ENCODE measurements at regions not wholly inside any gene's neighbourhood (a gene's known extent, or its start where the extent isn't known, plus 50 kb on each side); places are given as distances from the start of the nearest gene placed in this dataset.

GRCh38 chr6:91634791-91635190 lies 1047.9 kb upstream of the MAP3K7 start:
- no peaks in the 10 kb centered on the region for H3K9me3 ChIP-seq
- peaks cover 7% of the 10 kb centered on the region for H3K4me1 Mint-ChIP-seq (ENCODE audit: low read depth, unreplicated experiment)
- H3K9me3 Mint-ChIP-seq (ENCODE audit: unreplicated experiment) = no peaks in the 10 kb centered on the region
- H3K4me1 ChIP-seq = no peaks in the 10 kb centered on the region
- no peaks in the 10 kb centered on the region for H3K27me3 Mint-ChIP-seq (ENCODE audit: insufficient read depth, unreplicated experiment)
- no peaks in the 10 kb centered on the region for H3K27me3 ChIP-seq (replicated peaks; ENCODE audit: control insufficient read depth, insufficient read depth, low read length)
- intact Hi-C loops (cut with micrococcal nuclease; ENCODE audit: unreplicated experiment) = no loop called here
- no peak overlapping the region for H3K4me3 Mint-ChIP-seq (ENCODE audit: unreplicated experiment)
- BruUV-seq (replicated peaks) = no TSS peak
- ChIA-PET CTCF (no interaction called here), POLR2A (no interaction called here)
- H3K36me3 ChIP-seq (ENCODE audit: control insufficient read depth, insufficient read depth, low read length) = no peaks in the 10 kb centered on the region
- no peak overlapping the region for H3K27ac Mint-ChIP-seq (ENCODE audit: unreplicated experiment)
- TF ChIP-seq CTCF (IDR thresholded peaks at IDR 0.05; ENCODE audit: insufficient read depth in 1 of 2, low read depth in 1 of 2, low read length in 1 of 2, severe bottlenecking in 1 of 2, unreplicated experiment in 1 of 2) = no peak
- H3K36me3 Mint-ChIP-seq (ENCODE audit: insufficient read depth, unreplicated experiment) = no peaks in the 10 kb centered on the region
- no peak overlapping the region for H3K4me3 ChIP-seq (ENCODE audit: low read depth, low read length)
- DNase-seq = no peak

- Histone ChIP-seq H3K4me1 (no peaks in the 10 kb centered on the region), H3K9me3 (no peaks in the 10 kb centered on the region), H3K4me3 (ENCODE audit: low read depth, low read length) (no peak overlapping the region), H3K27me3 (replicated peaks; ENCODE audit: control insufficient read depth, insufficient read depth, low read length) (no peaks in the 10 kb centered on the region), H3K36me3 (ENCODE audit: control insufficient read depth, insufficient read depth, low read length) (no peaks in the 10 kb centered on the region)
- ChIA-PET POLR2A (no interaction called here), CTCF (no interaction called here)
- Mint-ChIP-seq H3K36me3 (ENCODE audit: insufficient read depth, unreplicated experiment) (no peaks in the 10 kb centered on the region), H3K27me3 (ENCODE audit: insufficient read depth, unreplicated experiment) (no peaks in the 10 kb centered on the region), H3K4me1 (ENCODE audit: low read depth, unreplicated experiment) (peaks cover 7% of the 10 kb centered on the region), H3K4me3 (ENCODE audit: unreplicated experiment) (peak overlapping the region; percentile 27), H3K27ac (ENCODE audit: unreplicated experiment) (no peak overlapping the region), H3K9me3 (ENCODE audit: unreplicated experiment) (no peaks in the 10 kb centered on the region)
- no peak for TF ChIP-seq CTCF (IDR thresholded peaks at IDR 0.05; ENCODE audit: insufficient read depth in 1 of 2, low read depth in 1 of 2, low read length in 1 of 2, severe bottlenecking in 1 of 2, unreplicated experiment in 1 of 2)
- peak in 1 of 2 experiments; percentile 5 for DNase-seq
- intact Hi-C loops (cut with micrococcal nuclease; ENCODE audit: unreplicated experiment) = no loop called here
- no TSS peak for BruUV-seq (replicated peaks)
Observed at GRCh38 chr6:91633374-91634111, 1046.7 kb upstream of the MAP3K7 start.

- CTCF ChIA-PET = no interaction called here
- Mint-ChIP-seq H3K4me3 (ENCODE audit: unreplicated experiment) (no peak overlapping the region), H3K9me3 (ENCODE audit: unreplicated experiment) (no peaks in the 10 kb centered on the region), H3K36me3 (ENCODE audit: insufficient read depth, unreplicated experiment) (no peaks in the 10 kb centered on the region), H3K27me3 (ENCODE audit: insufficient read depth, unreplicated experiment) (peaks cover 3% of the 10 kb centered on the region), H3K4me1 (ENCODE audit: low read depth, unreplicated experiment) (peaks cover 7% of the 10 kb centered on the region), H3K27ac (ENCODE audit: unreplicated experiment) (no peak overlapping the region)
- Histone ChIP-seq H3K36me3 (ENCODE audit: control insufficient read depth, insufficient read depth, low read length) (no peaks in the 10 kb centered on the region), H3K4me3 (ENCODE audit: low read depth, low read length) (no peak overlapping the region), H3K4me1 (no peaks in the 10 kb centered on the region), H3K9me3 (no peaks in the 10 kb centered on the region), H3K27me3 (replicated peaks; ENCODE audit: control insufficient read depth, insufficient read depth, low read length) (no peaks in the 10 kb centered on the region)
- POLR2A ChIA-PET = no interaction called here
- intact Hi-C loops (cut with micrococcal nuclease; ENCODE audit: unreplicated experiment) = no loop called here
- no peak for TF ChIP-seq CTCF (IDR thresholded peaks at IDR 0.05; ENCODE audit: insufficient read depth in 1 of 2, low read depth in 1 of 2, low read length in 1 of 2, severe bottlenecking in 1 of 2, unreplicated experiment in 1 of 2)
- DNase-seq = no peak
- no TSS peak for BruUV-seq (replicated peaks)
Observed at GRCh38 chr6:91632308-91632707, 1045.4 kb upstream of the MAP3K7 start.

All from Caco-2 (cell line).